ENCODE measurements at regions not wholly inside any gene's neighbourhood (a gene's known extent, or its start where the extent isn't known, plus 50 kb on each side); places are given as distances from the start of the nearest gene placed in this dataset.
"Not testable (repeated sequence)": the region's sequence is repeated elsewhere in the genome, so short reads cannot be mapped to it uniquely, and the experiment has no call there.

DNA sequence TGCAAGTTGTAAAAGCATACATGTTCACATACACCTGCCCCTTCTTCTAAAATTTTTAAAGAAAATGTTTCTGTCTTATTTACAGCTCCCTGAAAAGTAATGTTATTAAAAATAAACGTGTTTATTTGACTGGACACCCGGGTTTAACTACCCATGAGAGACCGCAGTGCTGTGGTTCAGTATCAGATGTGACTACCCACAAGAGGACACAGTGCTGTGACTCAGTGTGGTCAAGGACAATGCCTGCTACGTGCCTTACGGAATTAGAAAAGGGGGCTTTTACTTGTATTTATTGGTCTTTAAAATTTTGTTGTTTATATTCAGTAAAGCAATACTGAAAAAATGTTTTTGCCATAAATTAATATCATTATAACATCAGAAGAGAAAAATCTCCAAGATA lies 641.4 kb downstream of the TRIML1 start:
- FAIRE-seq (no peak), ATAC-seq (no peak), DNase-seq (no peak)
- TF ChIP-seq, protein P1, sequence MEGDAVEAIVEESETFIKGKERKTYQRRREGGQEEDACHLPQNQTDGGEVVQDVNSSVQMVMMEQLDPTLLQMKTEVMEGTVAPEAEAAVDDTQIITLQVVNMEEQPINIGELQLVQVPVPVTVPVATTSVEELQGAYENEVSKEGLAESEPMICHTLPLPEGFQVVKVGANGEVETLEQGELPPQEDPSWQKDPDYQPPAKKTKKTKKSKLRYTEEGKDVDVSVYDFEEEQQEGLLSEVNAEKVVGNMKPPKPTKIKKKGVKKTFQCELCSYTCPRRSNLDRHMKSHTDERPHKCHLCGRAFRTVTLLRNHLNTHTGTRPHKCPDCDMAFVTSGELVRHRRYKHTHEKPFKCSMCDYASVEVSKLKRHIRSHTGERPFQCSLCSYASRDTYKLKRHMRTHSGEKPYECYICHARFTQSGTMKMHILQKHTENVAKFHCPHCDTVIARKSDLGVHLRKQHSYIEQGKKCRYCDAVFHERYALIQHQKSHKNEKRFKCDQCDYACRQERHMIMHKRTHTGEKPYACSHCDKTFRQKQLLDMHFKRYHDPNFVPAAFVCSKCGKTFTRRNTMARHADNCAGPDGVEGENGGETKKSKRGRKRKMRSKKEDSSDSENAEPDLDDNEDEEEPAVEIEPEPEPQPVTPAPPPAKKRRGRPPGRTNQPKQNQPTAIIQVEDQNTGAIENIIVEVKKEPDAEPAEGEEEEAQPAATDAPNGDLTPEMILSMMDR (IDR thresholded peaks at IDR 0.05), result no peak
- WGBS, 2 donors, result 55 to 64% methylated on average over 5 of the region's 5 CpGs
- H3K9me3 ChIP-seq, result no peaks in the 10 kb centered on the region
- H3K27ac ChIP-seq, result no peak overlapping the region
- intact Hi-C loops (cut with DNase I), result no loop called here
- H3K27me3 ChIP-seq, result no peaks in the 10 kb centered on the region
- H3K4me1 ChIP-seq, result no peaks in the 10 kb centered on the region
- no peaks in the 10 kb centered on the region for H3K36me3 ChIP-seq
- H3K4me3 ChIP-seq, result no peak overlapping the region

DNA sequence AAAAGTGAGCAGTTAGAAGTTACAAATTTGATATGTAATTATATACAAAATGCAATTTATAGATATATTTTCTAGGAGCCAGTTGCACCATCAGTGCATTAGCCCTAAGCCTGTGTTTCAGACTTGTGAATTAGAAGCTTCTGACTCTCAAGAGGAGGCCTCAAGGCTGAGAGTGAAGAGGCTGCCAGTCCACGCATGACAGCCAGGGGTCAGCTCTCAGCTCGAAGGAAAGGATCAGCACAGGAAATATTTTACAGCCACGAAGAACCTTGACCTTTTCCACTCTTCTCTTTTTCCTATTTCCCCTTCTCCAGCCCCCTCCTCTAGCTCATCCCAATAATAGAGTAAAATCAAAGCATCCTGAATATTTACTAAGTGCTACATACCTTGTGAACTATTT lies 642.4 kb downstream of the TRIML1 start:
- ATAC-seq, result no peak
- DNase-seq, result no peak
- 22 to 35% methylated on average over 3 of the region's 3 CpGs for WGBS, 2 donors

DNA sequence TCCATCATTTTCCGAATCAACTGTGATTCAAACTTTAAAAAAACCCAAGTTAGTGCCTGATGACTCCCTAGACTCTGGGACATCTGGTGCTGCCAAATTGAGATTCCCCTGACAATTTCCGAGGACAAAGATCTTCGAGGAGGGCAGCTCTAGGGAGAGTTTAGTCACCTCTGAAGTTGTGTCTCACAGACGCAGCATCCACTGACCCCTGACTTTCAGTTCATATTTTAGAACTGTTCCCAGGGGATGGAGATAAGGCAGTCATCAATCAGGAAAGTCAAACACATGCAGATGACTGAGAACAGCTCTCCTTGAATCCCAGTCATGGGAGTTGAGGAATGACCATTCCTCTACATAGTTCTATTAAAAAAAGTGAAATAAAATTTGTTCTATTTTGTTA lies 643.9 kb downstream of the TRIML1 start:
- Histone ChIP-seq H3K27me3 (no peaks in the 10 kb centered on the region), H3K27ac (no peak overlapping the region), H3K4me3 (no peak overlapping the region), H3K4me1 (no peaks in the 10 kb centered on the region), H3K36me3 (no peaks in the 10 kb centered on the region), H3K9me3 (no peaks in the 10 kb centered on the region)
- TF ChIP-seq, protein P1 (IDR thresholded peaks at IDR 0.05), result no peak
- intact Hi-C loops (cut with DNase I), result no loop called here
- WGBS, 2 donors, result 34 to 38% methylated on average over 4 of the region's 4 CpGs
- FAIRE-seq (no peak), ATAC-seq (no peak), DNase-seq (no peak)

More for the DNA sequence above, 642.4 kb downstream of the TRIML1 start:
- intact Hi-C loops (cut with DNase I), result no loop called here
- H3K4me3 ChIP-seq, result no peak overlapping the region
- no peaks in the 10 kb centered on the region for H3K4me1 ChIP-seq
- TF ChIP-seq, protein P1 (IDR thresholded peaks at IDR 0.05), result no peak
- no peaks in the 10 kb centered on the region for H3K36me3 ChIP-seq
- no peaks in the 10 kb centered on the region for H3K27me3 ChIP-seq
- no peak overlapping the region for H3K27ac ChIP-seq
- H3K9me3 ChIP-seq, result no peaks in the 10 kb centered on the region
- no peak for FAIRE-seq

DNA sequence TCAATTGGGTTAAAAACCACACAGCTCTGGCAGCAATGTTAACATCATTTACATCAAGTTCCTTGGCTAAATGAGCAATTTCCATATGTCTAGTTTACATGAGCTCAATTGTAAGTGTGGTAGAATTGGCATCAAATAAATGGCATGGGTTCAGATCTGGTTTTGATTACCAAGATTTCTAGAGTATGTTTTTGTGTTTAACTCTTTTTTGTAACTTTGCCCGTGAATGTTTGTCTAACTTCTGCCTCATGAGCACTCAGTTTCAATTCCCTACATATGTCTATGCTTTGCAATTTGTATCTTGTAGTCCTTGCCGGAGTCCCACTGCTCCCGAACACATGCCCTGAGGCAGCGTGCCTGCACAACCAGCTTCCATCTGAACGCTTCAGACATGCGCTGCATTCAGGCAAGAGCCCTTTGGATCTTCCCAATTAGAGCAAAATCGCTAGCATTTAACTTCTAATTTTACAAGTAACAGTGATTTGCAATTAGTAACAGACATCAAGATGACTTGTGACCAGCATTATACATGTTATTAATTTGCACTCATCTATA lies 644.4 kb downstream of the TRIML1 start:
- intact Hi-C loops (cut with DNase I), result no loop called here
- DNase-seq (no peak), FAIRE-seq (no peak), ATAC-seq (no peak)
- Histone ChIP-seq H3K9me3 (no peaks in the 10 kb centered on the region), H3K36me3 (no peaks in the 10 kb centered on the region), H3K4me3 (no peak overlapping the region), H3K27ac (no peak overlapping the region), H3K4me1 (no peaks in the 10 kb centered on the region), H3K27me3 (no peaks in the 10 kb centered on the region)
- WGBS, 2 donors, result 49 to 71% methylated on average over 7 of the region's 7 CpGs
- TF ChIP-seq, protein P1 (IDR thresholded peaks at IDR 0.05), result no peak

DNA sequence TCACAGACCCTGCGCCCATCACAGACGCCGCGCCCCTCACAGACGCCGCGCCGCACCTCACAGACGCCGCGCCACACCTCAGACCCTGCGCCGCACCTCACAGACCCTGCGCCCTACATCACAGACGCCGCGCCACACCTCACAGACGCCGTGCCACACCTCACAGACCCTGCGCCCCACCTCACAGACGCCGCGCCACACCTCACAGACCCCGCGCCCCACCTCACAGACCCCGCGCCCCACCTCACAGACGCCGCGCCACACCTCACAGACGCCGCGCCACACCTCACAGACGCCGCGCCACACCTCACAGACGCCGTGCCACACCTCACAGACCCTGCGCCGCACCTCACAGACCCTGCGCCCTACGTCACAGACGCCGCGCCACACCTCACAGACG lies 657.4 kb downstream of the TRIML1 start:
- FAIRE-seq; DNase-seq; intact Hi-C loops (cut with DNase I); H3K9me3 ChIP-seq; H3K36me3 ChIP-seq; H3K27ac ChIP-seq; H3K27me3 ChIP-seq; ATAC-seq; H3K4me3 ChIP-seq; H3K4me1 ChIP-seq: not testable (repeated sequence)
- WGBS, 2 donors, result 90 to 93% methylated on average over 40 to 46 of the region's 46 CpGs

DNA sequence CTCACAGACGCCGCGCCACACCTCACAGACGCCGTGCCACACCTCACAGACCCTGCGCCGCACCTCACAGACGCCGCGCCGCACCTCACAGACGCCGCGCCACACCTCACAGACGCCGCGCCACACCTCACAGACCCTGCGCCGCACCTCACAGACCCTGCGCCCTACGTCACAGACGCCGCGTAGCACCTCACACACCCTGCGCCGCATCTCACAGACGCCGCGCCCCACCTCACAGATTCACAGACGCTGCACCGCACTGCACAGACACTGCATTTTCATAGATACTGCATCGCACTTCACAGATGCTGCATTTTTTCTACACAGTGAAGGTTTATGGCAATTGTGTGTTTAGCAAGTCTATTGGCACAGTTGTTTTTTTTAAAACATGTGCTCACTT lies 657.8 kb downstream of the TRIML1 start:
- H3K4me3 ChIP-seq; H3K4me1 ChIP-seq; DNase-seq; H3K27me3 ChIP-seq; intact Hi-C loops (cut with DNase I); FAIRE-seq; ATAC-seq; H3K36me3 ChIP-seq; H3K9me3 ChIP-seq; H3K27ac ChIP-seq: not testable (repeated sequence)
- WGBS, 2 donors, result 87 to 96% methylated on average over 14 to 32 of the region's 32 CpGs

Data from pancreas (tissue), 10 donors.